Activated CD4-positive, alpha-beta T cell treated with anti-CD3 and anti-CD28 coated beads for 48 hours (primary cell): ENCODE measurements at regions not wholly inside any gene's neighbourhood (a gene's known extent, or its start where the extent isn't known, plus 50 kb on each side); places are given as distances from the start of the nearest gene placed in this dataset.

ENCODE experiments used
- DNase-seq: peaks from one replicate; pipeline ENCODE4 v3.0.0-alpha.2; 2020

DNA sequence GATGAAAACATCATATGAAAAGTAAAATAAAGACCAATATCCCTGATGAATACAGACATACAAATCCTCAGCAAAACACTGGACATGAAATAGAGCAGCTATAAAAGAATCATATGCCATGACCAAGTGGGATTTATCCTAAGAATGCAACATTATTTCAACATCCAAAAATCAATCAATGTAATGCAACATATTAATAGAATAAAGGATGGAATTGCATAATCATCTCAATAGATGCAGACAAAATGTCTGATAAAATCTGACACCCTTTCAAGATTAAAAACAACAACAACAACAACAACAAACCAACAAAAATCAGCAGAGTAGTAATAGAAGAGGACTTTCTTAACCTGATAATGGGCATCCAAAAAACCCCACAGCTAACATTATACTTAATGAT lies 63.8 kb upstream of the IL1R1 start:
- no peak for DNase-seq

DNA sequence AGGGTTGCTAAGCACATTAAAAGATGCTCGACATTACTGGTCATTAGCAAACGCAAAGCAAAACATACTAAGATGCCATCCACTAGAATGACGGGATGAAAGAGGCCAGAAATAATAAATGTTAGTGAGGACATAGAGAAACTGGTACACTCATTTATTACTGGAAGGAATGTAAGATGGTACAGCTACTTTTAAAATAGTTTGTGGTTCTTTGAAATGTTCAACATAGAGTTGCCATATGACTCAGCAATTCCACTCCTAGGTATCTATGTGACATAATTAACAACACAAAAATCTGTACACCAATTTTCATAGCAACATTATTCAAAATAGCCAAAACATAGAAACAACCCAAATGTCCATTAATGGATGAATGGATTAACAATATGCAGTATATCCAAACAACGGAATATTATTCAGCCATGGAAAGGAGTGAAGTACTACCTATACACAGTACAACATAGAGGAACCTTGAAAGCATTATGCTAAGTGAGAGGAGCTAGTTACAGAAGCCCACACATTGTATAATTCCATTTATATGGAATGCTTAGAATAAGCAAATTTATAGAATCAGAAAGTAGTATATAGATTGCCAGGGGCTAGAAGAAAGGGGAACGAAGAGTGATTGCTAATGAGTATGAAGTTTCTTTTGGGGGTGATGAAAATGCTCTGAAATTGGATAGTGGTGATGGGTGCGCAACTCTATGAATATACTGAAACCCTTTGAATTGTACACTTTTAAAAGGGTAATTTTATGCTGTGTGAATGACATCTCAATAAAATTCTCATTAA lies 61.9 kb upstream of the IL1R1 start:
- DNase-seq, result no peak

DNA sequence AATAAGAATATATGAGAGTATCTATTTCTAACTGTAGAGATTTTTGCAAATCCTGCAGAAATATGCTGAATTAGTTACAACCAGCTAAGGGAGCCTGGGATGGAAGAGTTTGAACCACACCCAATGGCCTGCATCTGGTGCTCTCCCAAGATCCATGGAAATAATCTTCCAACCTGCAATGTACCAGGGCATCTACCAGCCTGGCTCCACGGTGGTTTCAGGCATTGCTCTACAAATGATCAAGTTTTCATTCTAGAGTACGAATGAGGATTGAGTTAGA lies 61.4 kb upstream of the IL1R1 start:
- no peak for DNase-seq

DNA sequence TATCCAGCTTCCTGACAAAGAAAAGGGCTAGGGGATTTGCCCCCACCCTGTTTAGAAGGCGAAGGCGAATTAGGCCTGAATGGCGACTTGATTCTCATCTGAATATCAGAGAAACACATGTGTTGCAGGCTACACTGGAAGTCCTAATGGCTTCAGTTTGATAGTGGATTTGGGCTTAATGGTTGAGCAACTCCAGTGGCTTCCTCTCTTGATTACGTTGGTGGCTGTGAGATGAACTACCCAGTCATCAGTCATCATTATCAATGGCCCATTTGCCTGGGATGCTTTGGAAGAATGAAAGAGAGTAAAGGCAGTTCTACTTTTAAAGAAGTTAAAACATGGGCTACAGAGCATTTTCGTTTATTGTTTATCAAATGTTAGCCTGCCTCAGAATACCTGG lies 60.9 kb upstream of the IL1R1 start:
- no peak for DNase-seq

DNA sequence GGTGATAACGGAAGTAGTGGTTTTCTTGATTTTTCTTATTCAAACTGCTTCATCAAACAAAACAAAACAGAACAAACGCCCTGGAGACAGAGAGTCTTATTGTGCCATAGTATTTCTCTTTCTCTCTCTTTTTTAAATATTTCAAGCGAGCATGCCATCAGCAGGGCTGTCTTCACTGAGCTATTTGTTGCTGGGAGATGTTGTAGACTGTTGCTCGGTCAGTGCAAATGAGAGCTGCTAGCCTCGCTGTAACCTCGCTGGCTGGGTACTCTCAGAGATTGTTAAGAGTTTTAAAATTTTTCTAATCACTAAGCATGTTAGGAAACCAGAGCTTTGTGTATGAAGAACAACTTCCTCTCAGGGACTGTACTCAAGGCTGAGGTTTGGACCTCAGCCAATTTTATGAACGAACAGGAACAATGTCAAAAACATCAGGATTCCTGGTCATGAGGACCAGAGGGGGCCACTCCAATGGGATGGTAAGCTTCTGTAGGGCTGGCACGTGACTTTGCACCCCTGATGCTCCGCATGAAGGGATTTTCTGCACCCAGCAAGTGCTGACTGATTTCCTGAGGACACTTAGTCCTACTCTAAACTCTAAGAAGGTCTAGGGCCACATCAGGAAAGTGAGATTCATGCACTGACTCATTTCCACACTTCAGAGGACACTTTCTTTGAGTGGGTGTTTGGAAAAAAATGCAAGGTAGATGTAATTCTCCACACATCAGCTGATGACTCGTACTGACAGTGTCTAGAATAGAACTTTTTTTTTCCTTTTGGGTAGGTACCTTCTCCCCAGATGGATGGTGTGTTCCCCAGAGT lies 59.8 kb upstream of the IL1R1 start:
- DNase-seq, result peak; percentile 66

DNA sequence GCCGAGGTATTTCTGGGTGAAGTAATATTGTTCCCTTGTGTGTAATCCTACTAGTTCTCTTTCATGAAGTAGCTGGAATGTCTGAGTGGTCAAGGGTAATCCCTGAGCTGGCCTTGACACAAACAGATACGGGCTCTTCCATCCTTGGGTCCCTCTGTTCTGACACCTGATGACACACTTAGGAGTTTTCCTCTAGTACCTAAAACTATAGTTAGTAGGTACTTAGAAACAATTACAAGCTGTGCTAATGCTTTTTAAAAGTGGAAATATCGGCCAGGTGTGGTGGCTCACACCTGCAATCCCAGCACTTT lies 59.2 kb upstream of the IL1R1 start:
- no peak for DNase-seq

DNA sequence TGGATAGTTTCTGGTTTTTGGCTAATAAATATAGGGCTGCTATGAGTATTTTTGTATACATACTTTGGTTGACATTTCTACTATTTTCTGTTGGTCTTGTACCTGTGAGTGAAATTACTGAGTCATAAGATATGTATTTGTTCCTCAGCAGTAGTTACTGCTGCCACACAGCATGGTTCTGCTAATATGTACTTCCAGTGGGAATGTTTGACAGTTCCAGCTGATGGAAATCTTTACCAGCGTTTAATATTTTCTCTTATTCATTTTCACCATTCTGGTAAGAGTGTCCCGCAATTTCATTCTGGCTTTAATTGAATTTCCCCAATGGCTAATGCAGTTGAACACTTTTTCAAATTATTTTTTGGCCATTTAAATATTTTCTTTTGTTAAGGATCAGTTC lies 57.9 kb upstream of the IL1R1 start:
- no peak for DNase-seq

DNA sequence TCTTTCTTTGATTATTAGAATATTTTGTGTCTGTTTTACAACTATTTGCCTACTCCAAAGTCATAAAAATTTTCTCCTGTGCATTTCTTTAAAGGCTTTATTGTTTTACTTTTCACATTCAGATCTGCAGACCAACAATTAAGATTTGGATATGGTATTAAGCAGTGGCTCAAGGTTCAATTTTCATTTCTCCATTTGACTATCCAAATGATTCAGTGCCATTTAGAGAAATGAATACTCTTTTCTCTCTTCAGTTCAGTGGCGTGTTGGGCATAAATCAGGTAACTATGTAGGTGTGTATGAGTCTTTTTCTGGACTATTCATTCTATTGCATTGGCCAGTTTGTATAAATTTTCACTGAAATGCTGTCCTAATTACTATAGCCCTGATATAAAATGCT lies 57.3 kb upstream of the IL1R1 start:
- no peak for DNase-seq

DNA sequence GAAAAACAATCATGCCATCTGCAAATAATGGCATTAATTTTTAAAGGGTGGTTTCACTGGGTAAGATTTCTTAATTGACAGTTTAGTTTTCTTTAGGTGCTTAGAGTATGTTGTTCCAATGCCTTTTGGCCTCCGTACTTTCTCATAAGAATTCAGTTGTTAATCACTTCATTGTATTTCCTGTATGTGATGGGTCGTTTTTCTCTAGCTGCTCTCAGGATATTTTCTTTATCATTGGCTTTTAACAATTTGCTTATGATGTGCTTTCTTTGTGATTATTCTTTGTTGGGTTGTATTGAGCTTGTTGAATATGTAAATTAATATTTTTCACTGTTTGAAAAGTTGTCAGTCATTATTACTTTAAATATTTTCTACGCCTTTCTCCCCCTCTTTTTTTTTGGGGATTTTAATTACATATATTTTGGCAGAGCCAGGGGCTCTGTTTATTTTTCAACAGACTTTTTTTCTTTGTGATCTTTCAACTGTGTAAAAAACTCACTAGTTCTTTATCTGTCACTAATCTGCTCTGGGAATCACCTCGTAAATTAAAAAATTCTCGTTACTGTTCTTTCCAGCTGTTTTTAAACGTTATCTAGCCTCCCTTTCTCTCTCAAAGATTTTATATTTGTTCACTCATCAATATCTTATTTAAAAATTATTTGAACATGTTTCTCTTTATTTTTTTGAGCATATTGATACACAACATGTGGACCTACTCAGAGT lies 56.2 kb upstream of the IL1R1 start:
- DNase-seq, result no peak

DNA sequence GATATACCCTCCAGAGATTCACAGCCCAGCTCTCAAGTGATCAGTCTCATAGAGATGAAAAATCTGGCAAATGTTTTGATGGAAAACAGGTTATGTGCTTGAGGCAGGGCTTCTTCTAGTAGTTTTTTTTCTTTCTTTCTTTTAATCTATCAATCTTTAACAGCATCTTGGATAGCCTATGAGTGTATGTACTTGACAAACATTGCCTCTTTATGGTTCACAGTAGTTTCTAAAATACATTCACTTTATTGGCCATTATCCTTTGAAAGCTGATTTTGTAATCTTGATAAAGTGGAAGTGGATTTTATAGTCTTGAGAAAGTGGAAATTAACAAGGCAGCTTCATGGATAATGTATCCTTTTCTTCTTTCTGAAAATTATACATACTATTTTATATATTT lies 51.4 kb upstream of the IL1R1 start:
- no peak for DNase-seq

DNA sequence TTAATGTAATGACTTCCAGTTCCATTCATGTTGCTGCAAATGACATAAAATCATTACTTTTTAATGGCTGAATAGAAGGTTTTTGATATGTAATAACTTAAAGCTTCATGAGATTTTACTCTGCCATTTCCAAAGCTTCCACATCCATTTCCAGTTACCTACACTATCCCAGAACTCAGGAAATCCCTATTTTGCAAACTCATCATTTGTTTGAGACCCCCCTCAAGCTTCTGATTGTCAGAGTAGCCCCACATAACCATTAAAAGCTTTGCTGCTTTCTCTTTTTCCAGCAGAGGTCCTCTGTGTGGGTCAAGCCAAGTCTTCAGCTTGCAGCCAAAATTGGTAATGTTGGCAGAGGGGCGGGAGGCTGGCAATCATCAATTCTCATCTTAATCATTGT lies 50.6 kb upstream of the IL1R1 start:
- DNase-seq, result no peak

DNA sequence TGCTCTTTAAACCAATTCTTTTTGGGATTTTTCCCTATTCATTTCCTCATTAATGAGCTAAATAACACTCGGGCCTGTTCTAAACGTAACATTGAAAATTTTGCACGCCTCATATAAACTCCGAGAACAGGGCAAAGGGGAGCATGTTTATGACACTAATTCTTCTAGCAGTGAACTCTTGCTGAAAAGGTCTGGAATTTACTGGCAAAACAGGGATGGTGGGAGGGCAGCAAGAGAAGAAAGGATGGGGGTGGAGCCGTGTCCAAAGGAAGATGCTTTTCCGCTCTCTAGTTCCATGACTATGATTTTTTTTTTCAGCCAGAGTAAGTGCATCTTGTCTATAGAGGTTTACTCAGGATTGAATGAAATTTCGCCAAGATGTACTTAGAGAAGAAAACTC lies 50.0 kb upstream of the IL1R1 start:
- DNase-seq, result no peak
